HG02571 (cell line): ENCODE measurements at regions not wholly inside any gene's neighbourhood (a gene's known extent, or its start where the extent isn't known, plus 50 kb on each side); places are given as distances from the start of the nearest gene placed in this dataset.

Source experiments
- ATAC-seq: cut with Tn5 transposase; IDR thresholded peaks from one replicate; pipeline ENCODE4 v1.9.1; 2021; ENCODE audit warnings: mild to moderate bottlenecking, moderate library complexity; ENCODE audit not compliant: unreplicated experiment

DNA sequence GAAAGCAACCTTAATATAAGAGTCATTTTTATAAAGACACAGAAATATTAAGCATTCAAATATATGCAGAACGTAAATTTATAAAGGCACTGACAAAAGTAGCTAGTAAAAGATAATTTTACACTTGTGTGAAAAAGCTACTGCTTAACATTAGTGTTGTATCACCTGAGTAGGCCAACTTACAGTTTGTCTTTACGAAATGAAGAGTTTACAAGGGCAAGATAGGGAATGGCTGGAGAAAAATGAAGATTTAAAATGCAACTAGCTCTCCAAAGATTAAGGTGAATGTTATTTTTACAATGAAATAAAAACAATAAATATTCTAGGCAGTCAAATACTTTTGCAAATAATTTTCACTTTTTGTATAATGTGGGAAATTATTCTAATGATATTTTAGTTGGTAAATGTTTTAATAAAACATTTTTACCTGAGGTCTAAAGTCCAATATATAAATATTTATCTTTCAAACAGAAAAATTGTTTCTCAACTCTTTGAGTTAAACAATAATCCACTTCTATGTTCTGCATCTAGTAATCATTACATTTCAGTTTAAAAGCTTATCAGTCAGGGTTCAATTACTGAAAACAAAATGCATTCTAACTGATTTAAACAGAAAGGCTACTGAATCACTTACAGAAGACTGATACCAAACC is 382.6 kb downstream of the IPMK start:
- no peak for ATAC-seq

DNA sequence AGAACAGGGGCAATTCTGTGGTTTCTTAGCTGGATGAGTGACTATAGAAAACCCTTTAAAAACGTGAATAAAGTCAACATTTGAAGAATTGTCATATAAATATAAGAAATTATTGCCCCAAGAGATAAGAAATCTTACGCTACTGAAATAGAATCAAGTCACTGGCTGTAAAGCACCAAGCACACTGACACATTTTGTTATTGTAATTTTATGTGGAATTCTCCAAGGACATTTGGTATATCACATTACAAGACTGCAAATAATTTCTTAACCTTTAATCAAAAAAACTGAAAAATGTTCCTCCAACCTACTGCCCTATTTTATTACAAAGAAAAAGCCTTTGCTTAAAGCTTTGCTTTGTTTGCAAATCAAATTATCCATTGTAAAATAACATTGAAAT is 383.3 kb downstream of the IPMK start:
- no peak for ATAC-seq

DNA sequence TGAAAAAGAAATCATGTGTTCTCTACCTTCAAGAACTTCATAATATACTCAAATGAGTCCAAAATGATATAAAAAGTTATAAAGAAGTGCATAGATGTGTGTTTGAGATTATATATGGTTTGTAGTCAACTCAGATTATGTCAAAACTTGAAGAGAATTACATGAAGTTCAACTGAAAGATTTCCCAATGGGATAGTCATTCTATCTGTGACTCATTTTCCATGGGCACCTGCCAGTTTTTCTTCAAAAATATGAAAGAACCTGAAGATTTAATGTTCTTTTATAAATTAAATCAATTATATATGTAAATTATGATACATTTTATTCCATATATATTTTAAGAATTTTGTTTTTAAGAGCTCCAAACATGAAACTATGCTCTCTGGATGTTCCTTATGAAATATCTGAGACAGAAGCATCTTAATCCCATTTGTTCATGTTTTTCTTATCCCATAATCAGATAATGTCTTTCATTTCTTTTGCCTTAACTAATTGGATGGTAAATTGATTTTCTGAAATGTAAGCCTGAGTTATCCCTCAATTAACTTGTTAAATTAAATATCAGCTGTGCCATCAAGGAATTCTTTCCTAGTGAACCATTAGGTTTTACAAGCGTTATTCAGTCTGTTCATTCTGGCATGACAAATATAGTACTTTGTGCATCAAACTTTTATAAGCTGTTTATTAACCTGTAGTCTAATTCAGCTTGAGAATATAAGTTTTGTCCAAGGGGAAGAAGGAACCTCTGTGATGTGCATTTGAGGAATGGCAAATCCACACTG is 387.1 kb downstream of the IPMK start:
- no peak for ATAC-seq

DNA sequence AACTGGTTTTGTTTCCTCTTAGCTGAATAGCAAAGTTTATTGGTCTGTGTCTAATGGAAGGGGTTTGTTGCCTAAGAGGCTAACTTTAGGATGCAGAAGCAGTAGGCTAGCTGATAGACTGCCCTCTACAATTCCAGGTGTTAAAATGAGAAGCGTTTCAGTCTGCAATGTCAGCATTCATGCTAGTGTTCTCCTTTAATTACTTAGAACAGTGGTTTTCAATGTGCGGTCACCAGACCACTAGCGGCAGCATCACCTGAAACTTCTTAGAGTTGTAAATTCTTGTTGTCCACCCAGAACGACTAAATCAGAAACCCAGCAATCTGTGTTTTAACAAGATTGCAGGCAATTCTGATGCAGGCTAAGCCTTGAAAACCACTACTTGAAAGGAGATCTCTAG is 392.9 kb downstream of the IPMK start:
- ATAC-seq: no peak

DNA sequence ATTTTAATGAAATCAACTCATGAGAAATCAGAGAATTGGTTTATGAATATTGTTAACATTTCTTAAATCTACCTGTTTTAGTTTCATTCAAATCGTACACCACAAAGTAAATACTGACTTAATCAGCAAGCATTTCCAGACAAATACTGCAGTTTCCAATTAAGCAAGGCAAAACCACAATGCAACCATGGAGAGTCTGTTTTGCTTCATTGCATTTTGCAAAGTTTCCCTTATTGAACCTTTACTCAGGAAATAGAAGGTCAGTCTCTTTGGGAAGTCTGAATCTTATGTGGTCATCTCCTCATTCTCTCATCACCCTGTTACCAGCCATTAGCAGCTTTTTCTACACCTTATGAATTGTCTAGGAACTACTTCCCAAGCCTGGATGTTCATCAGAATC is 400.5 kb downstream of the IPMK start:
- ATAC-seq: no peak

DNA sequence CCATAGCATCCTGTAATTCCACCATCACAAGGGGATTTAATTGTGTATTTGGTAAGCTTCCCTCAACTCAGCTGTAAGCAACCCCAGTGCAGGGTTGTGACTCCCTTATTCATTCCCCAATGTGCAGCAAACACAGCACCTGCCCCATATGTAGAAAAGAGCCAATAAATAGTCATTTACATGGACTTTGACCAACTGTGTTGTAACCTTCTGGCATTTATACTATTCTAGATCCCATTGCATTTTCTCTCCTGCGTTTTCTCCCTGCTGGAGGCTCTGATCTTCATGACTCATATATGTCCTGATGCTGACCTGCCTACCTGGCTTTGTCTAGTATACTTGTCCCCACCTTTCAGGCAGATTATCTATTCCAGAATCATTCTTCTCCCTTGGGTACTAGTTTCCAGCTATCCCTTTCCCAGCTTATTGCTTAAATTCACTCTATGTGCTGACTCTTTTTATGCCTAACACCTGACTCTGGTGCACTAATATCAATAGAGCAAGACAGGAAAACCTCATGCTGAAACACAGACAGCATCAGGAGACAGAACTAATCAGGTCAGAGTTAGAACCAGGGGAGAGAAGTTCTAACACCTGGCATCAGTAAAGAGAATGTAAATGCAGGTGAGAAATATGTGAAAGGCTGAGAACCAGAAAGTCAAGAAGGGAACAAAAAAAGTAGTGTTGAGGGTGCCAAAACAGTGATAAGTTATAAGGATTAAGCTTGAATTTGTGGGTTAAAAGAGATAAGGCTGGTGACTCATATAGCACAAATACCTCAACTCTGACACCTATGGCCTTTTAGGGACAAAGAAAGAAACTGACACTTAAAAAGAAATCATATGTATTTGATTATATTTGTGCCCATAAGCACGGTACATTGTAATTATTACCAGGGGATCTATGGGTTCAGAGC is 402.7 kb downstream of the IPMK start:
- no peak for ATAC-seq

DNA sequence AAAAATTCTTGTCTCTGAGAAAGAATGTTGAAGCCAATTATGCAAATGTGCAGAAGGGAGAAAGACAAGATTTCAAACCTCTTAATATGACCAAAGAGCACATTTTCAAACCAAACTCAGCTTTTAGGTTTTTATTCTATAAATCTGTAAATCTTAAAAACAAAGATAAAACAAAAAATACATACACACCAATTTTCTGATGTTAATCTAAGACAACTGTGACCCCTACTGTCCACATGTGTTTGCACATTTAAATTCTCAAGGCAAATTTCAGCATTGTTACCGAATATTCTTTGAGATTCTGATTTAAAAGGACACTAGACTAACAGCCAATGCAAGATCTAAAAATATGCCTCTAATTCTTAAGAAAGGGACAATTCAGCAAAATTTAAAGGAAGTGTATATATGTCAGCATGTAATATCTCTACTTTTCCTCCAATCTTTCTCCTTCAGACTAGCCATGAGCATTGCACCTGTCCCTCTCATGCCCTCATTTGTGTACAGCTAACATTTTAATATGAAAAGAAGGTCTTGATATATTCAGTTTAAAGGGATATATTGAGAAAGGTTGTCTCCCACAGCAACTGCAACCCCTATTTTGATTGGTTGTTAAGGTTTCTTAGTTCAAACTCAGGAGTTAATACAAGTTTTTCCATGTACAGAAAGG is 417.9 kb downstream of the IPMK start:
- no peak for ATAC-seq

DNA sequence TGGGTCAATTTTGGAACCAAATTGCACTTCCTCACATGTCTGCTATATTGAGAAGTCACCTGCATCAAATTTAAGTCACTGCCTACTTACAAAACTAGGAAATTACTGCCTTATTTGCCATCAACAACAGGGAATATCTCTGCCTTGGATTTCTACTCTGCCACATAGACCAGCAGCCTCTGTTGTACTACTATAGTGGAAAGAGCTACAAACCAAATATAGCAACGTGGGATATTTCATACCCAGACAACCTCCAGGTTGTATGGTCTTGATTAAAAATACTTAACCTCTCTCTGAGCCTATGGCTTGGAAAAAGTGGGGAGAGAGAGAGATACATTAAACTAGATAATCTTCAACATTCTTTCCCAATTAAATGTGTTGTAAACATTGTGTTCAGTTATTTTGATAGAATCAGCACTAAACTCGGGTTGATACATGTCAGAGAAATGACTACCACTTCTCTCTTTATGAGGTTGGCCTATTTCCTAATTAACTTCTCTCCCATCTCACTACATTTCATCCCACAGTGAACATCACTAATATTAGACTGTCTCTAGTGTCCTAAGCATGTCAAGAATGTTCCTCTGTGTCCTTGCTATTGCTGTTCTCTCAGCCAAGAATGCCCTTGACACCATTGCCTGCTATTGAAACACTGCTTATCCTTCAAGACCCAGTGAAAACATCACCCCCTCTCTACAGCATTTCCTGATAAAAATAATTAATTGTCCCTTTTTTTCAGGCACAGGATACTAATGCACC is 421.2 kb downstream of the IPMK start:
- ATAC-seq: no peak

DNA sequence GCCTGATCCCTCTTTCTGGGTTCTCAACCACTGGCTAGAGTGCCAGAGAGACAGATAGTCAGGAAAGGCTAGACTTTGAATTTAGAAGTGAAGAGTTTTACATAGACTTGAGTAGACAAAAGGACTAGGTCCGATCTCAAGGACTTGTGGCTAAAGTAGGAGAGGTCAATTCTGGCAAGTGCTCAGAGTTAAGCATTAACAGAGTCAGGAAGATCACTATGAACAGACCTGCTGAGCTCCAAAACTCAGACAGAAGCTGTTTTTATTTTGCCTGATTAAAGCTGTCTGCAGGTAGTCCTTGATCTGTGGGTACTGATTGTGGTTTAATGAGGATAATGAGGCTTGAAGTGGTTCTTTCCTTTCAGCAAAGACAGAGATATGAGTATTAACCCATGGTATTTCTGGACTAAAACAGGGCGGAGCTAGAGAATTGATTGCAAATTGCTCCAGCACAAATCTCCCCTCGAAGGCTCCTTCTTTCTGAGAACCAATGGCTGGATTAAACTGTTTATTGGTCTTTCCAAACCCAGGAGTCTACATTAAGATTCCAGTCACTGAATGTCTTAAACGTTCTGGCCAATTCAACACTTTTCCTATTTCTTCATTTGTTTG is 423.2 kb downstream of the IPMK start:
- no peak for ATAC-seq

DNA sequence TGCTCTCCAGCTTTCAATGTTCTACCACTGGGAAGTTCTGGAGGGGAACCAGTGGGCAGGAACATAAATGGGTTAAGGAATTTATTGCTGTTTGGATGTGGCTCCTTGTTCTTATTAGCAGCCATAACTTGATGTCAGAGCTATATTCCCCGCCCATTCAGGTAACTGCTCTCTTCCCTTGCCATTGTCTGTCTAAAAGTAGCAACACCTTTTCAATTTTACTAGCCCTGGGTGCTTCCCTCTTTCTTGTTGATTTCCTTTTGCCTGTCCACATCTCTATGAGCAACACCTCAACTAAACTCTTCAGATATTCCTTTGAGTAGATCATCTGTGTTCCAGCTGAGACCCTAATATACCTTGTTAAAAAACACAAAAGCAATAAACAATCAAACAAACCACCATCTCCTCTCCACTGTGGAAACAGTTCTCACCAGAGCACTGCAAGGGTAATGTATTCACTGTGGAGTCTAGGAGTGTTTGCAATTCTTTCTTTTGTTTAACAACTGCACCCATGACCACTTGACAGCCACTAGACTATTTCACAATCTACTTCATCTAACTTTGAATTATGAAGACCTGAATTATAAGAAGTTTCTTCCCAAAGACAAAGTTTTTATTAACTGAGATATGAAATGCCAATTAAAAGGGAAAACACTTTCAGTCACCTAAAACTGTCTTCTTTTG is 436.7 kb downstream of the IPMK start:
- ATAC-seq: no peak

DNA sequence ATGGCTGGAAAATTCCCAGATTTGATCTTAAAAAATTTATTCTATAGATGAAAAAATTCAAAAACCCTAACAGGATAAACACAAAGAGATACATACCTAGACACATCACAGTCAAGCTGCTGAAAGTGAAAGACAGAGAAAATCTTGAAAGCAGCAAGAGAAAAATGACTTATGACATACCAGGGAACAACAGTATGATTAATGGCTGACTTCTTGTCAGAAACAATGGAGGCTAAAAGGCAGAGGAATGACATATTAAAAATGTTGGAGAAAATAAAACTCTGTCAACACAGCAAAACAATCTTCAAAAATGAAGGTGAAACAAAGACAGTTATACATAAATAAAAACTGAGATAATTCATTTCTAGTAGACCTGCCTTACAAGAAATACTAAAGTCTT is 442.7 kb downstream of the IPMK start:
- ATAC-seq: no peak

DNA sequence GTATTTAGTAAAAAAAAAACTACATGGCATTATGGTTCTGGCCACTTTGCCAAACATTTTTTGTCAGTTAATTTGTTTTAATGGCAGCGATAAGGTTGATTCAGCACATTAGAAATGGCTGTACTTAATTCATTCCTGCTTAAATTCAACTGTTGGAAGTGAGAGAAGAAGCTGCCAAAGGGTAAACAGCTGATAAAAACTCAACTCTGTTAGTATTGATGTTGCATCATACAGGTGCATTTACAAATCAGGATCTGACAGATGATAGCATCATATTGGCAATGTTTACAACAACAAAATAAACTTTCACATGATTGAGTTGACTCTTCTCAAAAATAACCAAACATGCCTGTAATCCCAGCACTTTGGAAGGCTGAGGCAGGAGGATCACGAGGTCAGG is 444.3 kb downstream of the IPMK start:
- ATAC-seq: no peak

DNA sequence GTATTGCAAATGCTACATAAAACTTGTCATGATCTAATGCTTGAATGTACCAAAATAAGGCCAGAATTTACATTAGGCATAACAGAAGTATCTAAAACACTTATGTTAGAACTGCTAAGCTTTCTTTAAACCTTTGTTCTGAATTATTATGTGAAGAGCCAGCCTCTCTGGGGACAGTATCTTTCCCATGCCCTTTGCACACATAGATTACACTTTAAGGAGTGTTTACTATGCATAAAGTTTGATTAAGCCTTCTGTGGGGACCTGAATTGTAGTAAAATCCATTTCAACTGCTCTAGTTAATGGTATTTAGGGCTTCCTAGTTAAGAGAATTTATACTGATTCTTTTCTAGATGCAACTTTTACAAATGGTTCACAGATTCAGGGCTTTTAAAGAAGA is 444.7 kb downstream of the IPMK start:
- no peak for ATAC-seq

DNA sequence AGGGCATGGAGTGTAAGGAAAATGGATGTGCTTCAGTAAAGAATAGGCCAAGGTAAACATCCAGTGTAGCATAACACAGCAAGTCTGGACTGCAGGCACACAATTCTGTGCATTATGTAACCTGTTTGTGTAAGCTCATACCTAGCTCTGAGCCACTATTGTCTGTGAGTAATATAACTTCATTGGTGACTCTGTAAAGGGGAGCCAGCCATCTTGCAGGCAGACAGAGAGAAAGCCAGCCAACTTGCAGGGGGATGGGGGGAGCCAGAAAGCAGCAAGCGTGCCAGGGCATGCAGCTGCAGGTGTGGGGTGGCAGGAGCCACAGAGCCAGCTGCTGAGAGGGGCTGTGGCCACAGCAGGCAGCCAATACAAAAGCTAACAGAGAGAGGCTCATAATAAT is 449.2 kb downstream of the IPMK start:
- no peak for ATAC-seq

DNA sequence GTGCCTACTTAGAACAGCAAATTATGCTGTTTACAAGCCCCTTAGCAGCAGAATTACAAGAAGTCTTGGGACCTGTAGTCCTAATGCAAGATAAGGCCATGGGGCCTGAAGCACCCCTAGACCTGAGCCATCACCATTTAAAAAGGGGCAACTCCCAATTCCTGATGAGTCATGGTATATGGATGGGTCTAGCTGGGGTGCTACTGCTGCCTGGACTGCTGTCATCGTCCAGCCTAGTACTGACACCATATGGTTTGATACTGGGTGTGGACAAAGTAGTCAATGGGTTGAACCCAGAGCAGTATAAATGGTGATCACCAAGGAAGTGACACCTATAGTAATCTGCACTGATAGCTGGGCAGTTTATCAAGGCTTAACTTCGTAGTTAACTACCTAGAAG is 450.0 kb downstream of the IPMK start:
- ATAC-seq: no peak

DNA sequence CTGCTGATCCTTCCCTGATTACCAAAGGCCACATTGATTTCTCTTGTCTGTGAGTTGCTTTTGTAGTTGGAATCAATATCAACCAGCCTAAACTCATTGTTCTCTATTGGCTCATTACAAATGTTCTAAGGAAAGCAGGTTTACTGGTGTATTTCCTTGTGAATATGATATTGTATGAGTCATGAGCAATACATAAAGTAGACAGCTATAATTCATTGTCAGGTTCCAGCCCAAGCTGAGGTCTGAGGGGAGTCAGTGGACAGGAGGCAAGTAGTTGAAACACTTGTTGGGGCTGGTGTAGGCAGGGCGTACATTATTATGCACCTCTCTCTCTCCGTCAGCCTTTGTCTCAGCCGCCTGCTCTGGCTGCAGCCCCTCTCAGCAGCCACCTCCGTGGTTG is 451.7 kb downstream of the IPMK start:
- no peak for ATAC-seq

DNA sequence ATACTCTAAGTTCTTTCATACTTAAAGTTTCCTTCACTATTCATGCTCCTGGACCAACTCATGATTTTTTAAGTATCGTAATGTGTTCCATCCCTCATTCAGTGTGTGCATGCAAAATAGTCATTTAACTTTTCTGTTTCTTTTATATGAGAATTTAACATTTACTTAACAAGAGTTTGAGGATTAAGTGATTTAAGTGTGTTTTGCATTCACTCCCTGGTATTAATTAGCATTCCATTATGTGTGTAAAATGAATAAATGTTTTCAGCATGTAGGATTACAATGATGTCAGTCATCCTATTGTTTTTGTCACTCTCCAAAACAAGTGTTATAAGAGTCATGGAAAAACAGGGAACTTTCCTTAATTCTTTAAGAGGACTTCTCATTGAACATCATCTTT is 457.7 kb downstream of the IPMK start:
- ATAC-seq: no peak

DNA sequence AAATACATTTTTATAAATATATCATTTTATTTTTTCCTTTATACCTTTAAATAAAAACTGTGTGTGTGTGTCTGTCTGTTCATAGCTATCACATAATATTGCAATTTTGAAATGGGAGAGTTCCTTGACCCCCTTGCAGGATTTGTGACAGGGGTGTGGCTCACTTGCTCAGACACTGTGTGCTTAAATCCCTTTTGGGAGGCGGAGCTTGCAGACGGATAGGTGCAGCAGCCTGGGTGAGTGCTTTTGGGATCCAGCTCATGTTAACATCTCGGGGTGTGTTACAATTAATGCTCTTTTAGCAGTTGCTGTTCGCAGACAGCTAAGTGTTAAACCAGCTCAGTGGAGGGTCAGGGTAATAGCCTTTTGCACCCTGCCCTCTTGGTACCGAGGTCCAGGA is 459.8 kb downstream of the IPMK start:
- ATAC-seq: no peak

DNA sequence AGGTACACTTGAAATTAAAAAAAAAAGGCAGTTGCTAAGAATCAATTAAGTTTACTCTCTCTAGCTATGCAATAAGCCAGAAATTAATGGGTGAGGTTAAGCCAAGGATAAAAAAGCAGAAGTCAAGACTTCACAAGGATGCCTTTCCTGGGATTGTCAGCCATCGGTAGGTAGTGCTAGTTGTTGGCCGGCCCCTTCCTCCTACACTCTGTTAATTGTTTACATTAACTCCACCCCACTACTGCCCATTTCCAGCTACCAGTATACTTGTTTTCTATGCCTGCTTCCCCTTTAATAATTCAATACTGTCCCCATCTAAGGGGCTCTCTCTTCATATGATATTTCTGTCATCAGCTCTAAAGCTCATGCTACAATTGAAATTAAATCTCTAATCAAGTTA is 461.0 kb downstream of the IPMK start:
- ATAC-seq: no peak

DNA sequence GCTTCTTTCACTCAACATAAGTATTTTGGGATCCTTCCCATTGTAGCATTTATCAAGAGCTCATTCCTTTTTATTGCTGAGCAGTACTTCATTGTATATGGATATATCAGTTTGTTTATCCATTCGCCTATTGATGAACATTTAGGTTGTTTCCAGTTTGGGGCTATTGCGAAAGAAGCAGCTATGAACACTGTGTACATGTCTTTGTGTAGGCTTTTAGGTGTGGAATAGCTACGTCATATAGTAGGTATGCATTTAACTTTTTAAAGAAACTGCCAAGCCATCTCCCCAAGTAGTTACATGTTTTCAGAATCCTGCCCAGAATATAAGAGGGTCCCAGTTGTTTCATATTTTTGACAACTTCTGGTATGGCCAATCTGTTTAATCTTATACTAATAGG is 468.1 kb downstream of the IPMK start:
- ATAC-seq: no peak
